ENCODE measurements at regions not wholly inside any gene's neighbourhood (a gene's known extent, or its start where the extent isn't known, plus 50 kb on each side); places are given as distances from the start of the nearest gene placed in this dataset.

DNA sequence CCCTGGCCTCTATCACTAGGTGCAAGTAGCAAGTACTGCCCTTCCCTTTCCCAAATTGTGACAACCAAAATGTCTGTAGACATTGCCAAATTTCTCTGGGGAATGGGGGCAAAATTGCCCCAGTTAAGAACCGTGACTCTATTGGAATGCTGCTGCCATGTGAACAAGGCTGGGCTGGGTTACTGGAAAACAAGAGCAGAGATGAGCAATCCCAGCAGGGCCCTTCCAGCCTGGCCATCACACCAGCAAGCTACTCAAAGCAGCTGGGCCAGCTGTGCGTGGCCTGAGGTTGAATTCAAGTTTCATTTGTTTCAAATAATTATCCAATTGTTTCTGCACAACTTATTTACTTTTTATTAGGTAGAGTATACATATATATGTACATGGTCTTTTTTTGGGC, 103.4 kb upstream of the PKP2 start:
- no peak for DNase-seq (ENCODE audit: low read depth)
- H3K4me3 ChIP-seq (ENCODE audit: low read depth, low read length): no peak overlapping the region
- no peak for TF ChIP-seq CTCF (IDR thresholded peaks at IDR 0.05; ENCODE audit: insufficient read depth, low read depth, low read length, missing control alignments)

GRCh38 chr12:32997471-32997870, 100.9 kb upstream of the PKP2 start:
- no peak for DNase-seq (ENCODE audit: low read depth)
- TF ChIP-seq CTCF (IDR thresholded peaks at IDR 0.05; ENCODE audit: insufficient read depth, low read depth, low read length, missing control alignments): no peak
- no peak overlapping the region for H3K4me3 ChIP-seq (ENCODE audit: low read depth, low read length)

- no peak overlapping the region for H3K4me3 ChIP-seq (ENCODE audit: low read depth, low read length)
- TF ChIP-seq CTCF (IDR thresholded peaks at IDR 0.05; ENCODE audit: insufficient read depth, low read depth, low read length, missing control alignments): no peak
- DNase-seq (ENCODE audit: low read depth): no peak
Measured at GRCh38 chr12:32995623-32996022, 99.0 kb upstream of the PKP2 start.

GRCh38 chr12:32993404-32993803, 96.8 kb upstream of the PKP2 start:
- DNase-seq (ENCODE audit: low read depth): no peak
- H3K4me3 ChIP-seq (ENCODE audit: low read depth, low read length): no peak overlapping the region
- TF ChIP-seq CTCF (IDR thresholded peaks at IDR 0.05; ENCODE audit: insufficient read depth, low read depth, low read length, missing control alignments): no peak

GRCh38 chr12:32989705-32990104, 93.1 kb upstream of the PKP2 start:
- H3K4me3 ChIP-seq (ENCODE audit: low read depth, low read length): no peak overlapping the region
- TF ChIP-seq CTCF (IDR thresholded peaks at IDR 0.05; ENCODE audit: insufficient read depth, low read depth, low read length, missing control alignments): no peak
- DNase-seq (ENCODE audit: low read depth): no peak

GRCh38 chr12:32988982-32989381, 92.4 kb upstream of the PKP2 start:
- DNase-seq (ENCODE audit: low read depth): no peak
- TF ChIP-seq CTCF (IDR thresholded peaks at IDR 0.05; ENCODE audit: insufficient read depth, low read depth, low read length, missing control alignments): no peak
- H3K4me3 ChIP-seq (ENCODE audit: low read depth, low read length): no peak overlapping the region

- DNase-seq (ENCODE audit: low read depth): no peak
- TF ChIP-seq CTCF (IDR thresholded peaks at IDR 0.05; ENCODE audit: insufficient read depth, low read depth, low read length, missing control alignments): no peak
- no peak overlapping the region for H3K4me3 ChIP-seq (ENCODE audit: low read depth, low read length)
Measured at GRCh38 chr12:32987512-32987911, 90.9 kb upstream of the PKP2 start.

Data from GM12865 (cell line).